ENCODE measurements at regions not wholly inside any gene's neighbourhood (a gene's known extent, or its start where the extent isn't known, plus 50 kb on each side); places are given as distances from the start of the nearest gene placed in this dataset.

GRCh38 chr9:115481769-115482168 is 363.8 kb upstream of the TNC start:
- no peak for TF ChIP-seq CTCF (conservative IDR thresholded peaks at IDR 0.05; ENCODE audit: low read length)
- no peak for TF ChIP-seq EZH2phosphoT487 (IDR thresholded peaks at IDR 0.05; ENCODE audit: borderline replicate concordance)

Measured in Loucy (cell line).